ENCODE measurements at regions not wholly inside any gene's neighbourhood (a gene's known extent, or its start where the extent isn't known, plus 50 kb on each side); places are given as distances from the start of the nearest gene placed in this dataset.

GRCh38 chr1:37262439-37263170 is 211.8 kb upstream of the ZC3H12A start:
- no peak for DNase-seq
- no peak overlapping the region for H3K4me3 ChIP-seq (ENCODE audit: low read depth, low read length)
- TF ChIP-seq, protein P1, sequence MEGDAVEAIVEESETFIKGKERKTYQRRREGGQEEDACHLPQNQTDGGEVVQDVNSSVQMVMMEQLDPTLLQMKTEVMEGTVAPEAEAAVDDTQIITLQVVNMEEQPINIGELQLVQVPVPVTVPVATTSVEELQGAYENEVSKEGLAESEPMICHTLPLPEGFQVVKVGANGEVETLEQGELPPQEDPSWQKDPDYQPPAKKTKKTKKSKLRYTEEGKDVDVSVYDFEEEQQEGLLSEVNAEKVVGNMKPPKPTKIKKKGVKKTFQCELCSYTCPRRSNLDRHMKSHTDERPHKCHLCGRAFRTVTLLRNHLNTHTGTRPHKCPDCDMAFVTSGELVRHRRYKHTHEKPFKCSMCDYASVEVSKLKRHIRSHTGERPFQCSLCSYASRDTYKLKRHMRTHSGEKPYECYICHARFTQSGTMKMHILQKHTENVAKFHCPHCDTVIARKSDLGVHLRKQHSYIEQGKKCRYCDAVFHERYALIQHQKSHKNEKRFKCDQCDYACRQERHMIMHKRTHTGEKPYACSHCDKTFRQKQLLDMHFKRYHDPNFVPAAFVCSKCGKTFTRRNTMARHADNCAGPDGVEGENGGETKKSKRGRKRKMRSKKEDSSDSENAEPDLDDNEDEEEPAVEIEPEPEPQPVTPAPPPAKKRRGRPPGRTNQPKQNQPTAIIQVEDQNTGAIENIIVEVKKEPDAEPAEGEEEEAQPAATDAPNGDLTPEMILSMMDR (IDR thresholded peaks at IDR 0.05; ENCODE audit: insufficient read depth in 1 of 2, low read depth in 1 of 2, low read length in 1 of 2, severe bottlenecking in 1 of 2, unreplicated experiment in 1 of 2), result no peak
- Mint-ChIP-seq H3K4me1 (ENCODE audit: low read depth, unreplicated experiment) (no peaks in the 10 kb centered on the region), H3K27ac (ENCODE audit: unreplicated experiment) (no peak overlapping the region), H3K27me3 (ENCODE audit: insufficient read depth, unreplicated experiment) (peaks cover 2% of the 10 kb centered on the region), H3K36me3 (ENCODE audit: insufficient read depth, unreplicated experiment) (no peaks in the 10 kb centered on the region), H3K9me3 (ENCODE audit: unreplicated experiment) (no peaks in the 10 kb centered on the region), H3K4me3 (ENCODE audit: unreplicated experiment) (no peak overlapping the region)
- ChIA-PET CTCF (no interaction called here), POLR2A (no interaction called here)
- no peaks in the 10 kb centered on the region for H3K9me3 ChIP-seq
- BruUV-seq (replicated peaks), result no TSS peak
- H3K4me1 ChIP-seq, result no peaks in the 10 kb centered on the region
- intact Hi-C loops (cut with micrococcal nuclease; ENCODE audit: unreplicated experiment), result no loop called here
- H3K36me3 ChIP-seq (ENCODE audit: control insufficient read depth, insufficient read depth, low read length), result no peaks in the 10 kb centered on the region
- H3K27me3 ChIP-seq (replicated peaks; ENCODE audit: control insufficient read depth, insufficient read depth, low read length), result no peaks in the 10 kb centered on the region

DNA sequence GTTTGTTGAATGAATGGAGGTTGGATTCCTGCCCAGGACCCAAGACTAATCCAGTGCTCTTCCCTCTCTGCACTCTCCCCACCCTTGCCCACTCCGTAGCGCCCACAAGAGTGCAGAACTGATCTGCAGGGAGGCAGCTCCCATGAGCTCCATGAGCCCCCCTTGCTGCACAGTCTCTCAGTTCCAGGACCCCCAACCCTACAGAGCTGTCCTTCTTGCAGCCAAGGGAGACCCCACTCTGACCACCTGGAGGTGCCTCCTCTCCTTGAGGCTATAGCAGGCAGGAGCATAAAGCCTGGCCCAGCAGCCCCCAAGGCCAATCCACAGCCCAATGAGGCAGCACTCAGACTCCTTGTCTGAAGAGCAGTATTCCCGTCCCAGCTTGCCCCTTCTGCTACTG is 209.2 kb upstream of the ZC3H12A start:
- Mint-ChIP-seq H3K9me3 (ENCODE audit: unreplicated experiment) (no peaks in the 10 kb centered on the region), H3K27ac (ENCODE audit: unreplicated experiment) (no peak overlapping the region), H3K36me3 (ENCODE audit: insufficient read depth, unreplicated experiment) (no peaks in the 10 kb centered on the region), H3K4me3 (ENCODE audit: unreplicated experiment) (no peak overlapping the region), H3K27me3 (ENCODE audit: insufficient read depth, unreplicated experiment) (peaks cover 10% of the 10 kb centered on the region), H3K4me1 (ENCODE audit: low read depth, unreplicated experiment) (no peaks in the 10 kb centered on the region)
- DNase-seq, result no peak
- no peaks in the 10 kb centered on the region for H3K36me3 ChIP-seq (ENCODE audit: control insufficient read depth, insufficient read depth, low read length)
- TF ChIP-seq, protein P1 (IDR thresholded peaks at IDR 0.05; ENCODE audit: insufficient read depth in 1 of 2, low read depth in 1 of 2, low read length in 1 of 2, severe bottlenecking in 1 of 2, unreplicated experiment in 1 of 2), result no peak
- intact Hi-C loops (cut with micrococcal nuclease; ENCODE audit: unreplicated experiment), result no loop called here
- no peaks in the 10 kb centered on the region for H3K9me3 ChIP-seq
- H3K4me3 ChIP-seq (ENCODE audit: low read depth, low read length), result no peak overlapping the region
- H3K4me1 ChIP-seq, result no peaks in the 10 kb centered on the region
- no TSS peak for BruUV-seq (replicated peaks)
- H3K27me3 ChIP-seq (replicated peaks; ENCODE audit: control insufficient read depth, insufficient read depth, low read length), result no peaks in the 10 kb centered on the region
- POLR2A ChIA-PET, result no interaction called here
- CTCF ChIA-PET, result no interaction called here

GRCh38 chr1:37265786-37266667 is 208.4 kb upstream of the ZC3H12A start:
- no peak for DNase-seq
- Histone ChIP-seq H3K36me3 (ENCODE audit: control insufficient read depth, insufficient read depth, low read length) (no peaks in the 10 kb centered on the region), H3K27me3 (replicated peaks; ENCODE audit: control insufficient read depth, insufficient read depth, low read length) (no peaks in the 10 kb centered on the region), H3K4me3 (ENCODE audit: low read depth, low read length) (no peak overlapping the region), H3K9me3 (no peaks in the 10 kb centered on the region), H3K4me1 (no peaks in the 10 kb centered on the region)
- H3K27ac Mint-ChIP-seq (ENCODE audit: unreplicated experiment), result no peak overlapping the region
- no peaks in the 10 kb centered on the region for H3K36me3 Mint-ChIP-seq (ENCODE audit: insufficient read depth, unreplicated experiment)
- CTCF ChIA-PET, result no interaction called here
- no peak overlapping the region for H3K4me3 Mint-ChIP-seq (ENCODE audit: unreplicated experiment)
- TF ChIP-seq, protein P1 (IDR thresholded peaks at IDR 0.05; ENCODE audit: insufficient read depth in 1 of 2, low read depth in 1 of 2, low read length in 1 of 2, severe bottlenecking in 1 of 2, unreplicated experiment in 1 of 2), result no peak
- H3K4me1 Mint-ChIP-seq (ENCODE audit: low read depth, unreplicated experiment), result no peaks in the 10 kb centered on the region
- peaks cover 11% of the 10 kb centered on the region for H3K27me3 Mint-ChIP-seq (ENCODE audit: insufficient read depth, unreplicated experiment)
- BruUV-seq (replicated peaks), result no TSS peak
- no peaks in the 10 kb centered on the region for H3K9me3 Mint-ChIP-seq (ENCODE audit: unreplicated experiment)
- POLR2A ChIA-PET, result no interaction called here
- intact Hi-C loops (cut with micrococcal nuclease; ENCODE audit: unreplicated experiment), result no loop called here

All from Caco-2 (cell line).